HepG2 (cell line): ENCODE measurements at regions not wholly inside any gene's neighbourhood (a gene's known extent, or its start where the extent isn't known, plus 50 kb on each side); places are given as distances from the start of the nearest gene placed in this dataset.

ENCODE experiments used
- ATAC-seq: fragments of 200-7000 bp; cut with Tn5 transposase; 3 replicates; pipeline ENCODE4 v1.9.1; 2020; ENCODE audit warnings: mild to moderate bottlenecking, moderate library complexity
- BruUV-seq: library from RNA; stranded (reverse); fragments of 400-500 nt; replicated peaks from 2 replicates; lab custom pipeline; 2021; lab: Mats Ljungman, UMichigan
- CTCF ChIA-PET: fragments of 300-600 bp; formaldehyde crosslinking; extraction: SDS; loops from one replicate; lab custom pipeline; 2021; ENCODE audit warnings: low total read pairs, inconsistent platforms, low intra/inter-chr PET ratio; lab: Yijun Ruan, JAX
- POLR2A ChIA-PET: fragments of 350-600 bp; sonication (Branson Sonifier 250); formaldehyde crosslinking; loops from one replicate; lab custom pipeline; 2020; ENCODE audit warnings: antibody characterized with exemption, inconsistent platforms; lab: Yijun Ruan, JAX
- DNase-seq: peaks from one replicate; pipeline ENCODE4 v3.0.0-alpha.2; 2015; ENCODE audit warnings: low spot score
- FAIRE-seq: peaks from 3 replicates; lab custom pipeline; 2011; peaks lifted over from hg19 to GRCh38; lab: Jason Lieb, UNC
- H2AFZ ChIP-seq: one replicate; pipeline ENCODE4 v1.6.1; 2011; ENCODE audit warnings: low read length, inconsistent platforms
- H3K27ac ChIP-seq: fragments of 300-600 bp; 3 replicates; pipeline ENCODE4 v1.8.0; 2011; ENCODE audit warnings: mixed run types, mild to moderate bottlenecking, mixed read lengths, low read length, inconsistent platforms; ENCODE audit not compliant: insufficient read depth; ENCODE audit errors: extremely low read length
- H3K27me3 ChIP-seq, 2 experiments: fragments of 200-600 bp in 1 of 2; 2 replicates in 1 of 2; 3 replicates in 1 of 2; pipeline versions ENCODE4 v1.6.0 to v1.8.0; 2011; ENCODE audit warnings: low read length in 2 of 2, mild to moderate bottlenecking in 2 of 2, moderate library complexity in 2 of 2, inconsistent platforms in 1 of 2; ENCODE audit not compliant: insufficient read depth in 2 of 2, control insufficient read depth in 1 of 2
- H3K36me3 ChIP-seq, 2 experiments: fragments of 200-600 bp in 1 of 2; replicated peaks in 1 of 2; 2 replicates in 1 of 2; 3 replicates in 1 of 2; pipeline versions ENCODE4 v1.5.1 to v1.8.0; 2011; ENCODE audit warnings: low read length in 2 of 2, inconsistent platforms in 1 of 2; ENCODE audit not compliant: insufficient read depth in 2 of 2, control insufficient read depth in 1 of 2
- H3K4me1 ChIP-seq: 2 replicates; pipeline ENCODE4 v1.5.1; 2012; ENCODE audit warnings: low read length, inconsistent platforms; ENCODE audit not compliant: insufficient read depth
- H3K4me2 ChIP-seq: 2 replicates; pipeline ENCODE4 v1.6.0; 2011; ENCODE audit warnings: low read depth, low read length, inconsistent platforms
- H3K4me3 ChIP-seq, 3 experiments: fragments of 200-600 bp in 1 of 3; sonication (generic), shearing (Covaris generic) in 1 of 3; replicated peaks in 1 of 3; 2 replicates each; pipeline ENCODE4 v1.5.1; 2011 to 2016; ENCODE audit warnings: low read length in 3 of 3, inconsistent platforms in 2 of 3, low read depth in 2 of 3, mild to moderate bottlenecking in 2 of 3, control low read depth in 1 of 3, mixed read lengths in 1 of 3; ENCODE audit not compliant: insufficient read depth in 1 of 3
- H3K79me2 ChIP-seq: one replicate; pipeline ENCODE4 v1.6.1; 2011; ENCODE audit warnings: low read length, inconsistent platforms; ENCODE audit not compliant: insufficient read depth
- H3K9ac ChIP-seq: 2 replicates; pipeline ENCODE4 v1.6.0; 2011; ENCODE audit warnings: mild to moderate bottlenecking, low read depth, low read length, inconsistent platforms; ENCODE audit not compliant: insufficient read depth
- H3K9me3 ChIP-seq: 2 replicates; pipeline ENCODE4 v1.5.1; 2012; ENCODE audit warnings: mild to moderate bottlenecking, low read length
- H4K20me1 ChIP-seq: 2 replicates; pipeline ENCODE4 v1.6.0; 2011; ENCODE audit warnings: inconsistent platforms, mild to moderate bottlenecking, low read length, moderate library complexity; ENCODE audit not compliant: insufficient read depth
- GFI1 ChIP-seq: sonication (generic); formaldehyde crosslinking; IDR thresholded peaks from 2 replicates; pipeline ENCODE4 v1.5.0; 2020; ENCODE audit warnings: missing genetic modification reagents, mild to moderate bottlenecking, borderline replicate concordance
- HNRNPK ChIP-seq: fragments of 200-400 bp; formaldehyde crosslinking; IDR thresholded peaks from 2 replicates; pipeline ENCODE4 v1.6.1; 2018; ENCODE audit warnings: low read length, low read depth, moderate library complexity, mild to moderate bottlenecking; ENCODE audit not compliant: poor library complexity, severe bottlenecking
- KDM5B ChIP-seq: sonication (generic); formaldehyde crosslinking; IDR thresholded peaks from 2 replicates; pipeline ENCODE4 v1.4.0; 2020; ENCODE audit warnings: missing genetic modification reagents, mild to moderate bottlenecking, borderline replicate concordance
- MIER3 ChIP-seq: IDR thresholded peaks from 2 replicates; pipeline ENCODE4 v1.6.1; 2016; ENCODE audit warnings: missing compliant biosample characterization, borderline replicate concordance
- SALL1 ChIP-seq: sonication (generic); formaldehyde crosslinking; IDR thresholded peaks from 2 replicates; pipeline ENCODE4 v1.8.0; 2022; ENCODE audit warnings: mild to moderate bottlenecking, missing genetic modification reagents
- SOX6 ChIP-seq, 2 experiments: fragments of 450-650 bp in 1 of 2; sonication (generic) in 1 of 2; formaldehyde crosslinking in 1 of 2; IDR thresholded peaks; 2 replicates each; pipeline versions ENCODE4 v1.4.0 to v1.6.1; 2017 to 2020; ENCODE audit warnings: antibody characterized with exemption in 1 of 2, mild to moderate bottlenecking in 1 of 2, missing genetic modification reagents in 1 of 2
- TCF7L2 ChIP-seq: IDR thresholded peaks from 2 replicates; pipeline ENCODE4 v1.6.1; 2011; ENCODE audit warnings: mild to moderate bottlenecking, low read depth, low read length, moderate library complexity
- TOE1 ChIP-seq: sonication (generic); formaldehyde crosslinking; IDR thresholded peaks from 2 replicates; pipeline ENCODE4 v1.4.0; 2020; ENCODE audit warnings: mild to moderate bottlenecking, missing genetic modification reagents
- ZNF34 ChIP-seq: sonication (generic); formaldehyde crosslinking; IDR thresholded peaks from 2 replicates; pipeline ENCODE4 v1.4.0; 2020; ENCODE audit warnings: mild to moderate bottlenecking, missing genetic modification reagents, borderline replicate concordance
- ZNF354B ChIP-seq: sonication (generic); formaldehyde crosslinking; IDR thresholded peaks from 2 replicates; pipeline ENCODE4 v1.8.0; 2022; ENCODE audit warnings: mild to moderate bottlenecking, missing genetic modification reagents
- ZNF572 ChIP-seq: sonication (generic); formaldehyde crosslinking; IDR thresholded peaks from 2 replicates; pipeline ENCODE4 v1.5.1; 2020; ENCODE audit warnings: mild to moderate bottlenecking, missing genetic modification reagents
- WGBS: methylation state at CpG from one replicate; pipeline ENCODE4 v1.1.6; 2017; ENCODE audit warnings: low lambda C conversion rate; 5-methylcytosine and 5-hydroxymethylcytosine counted together
- in situ Hi-C: cut with HindIII; loops from 2 replicates; pipeline ENCODE4 v1.10.0; 2017; ENCODE audit warnings: low pct_unique_long_range_greater_than_20kb; ENCODE audit not compliant: extremely low pct_ligation_motif_present
- intact Hi-C: fragments of 100-400 bp; cut with micrococcal nuclease; formaldehyde crosslinking; loops from one replicate; pipeline ENCODE4 v1.10.0; 2022; ENCODE audit not compliant: unreplicated experiment
- TF ChIP-seq, protein P1 (sequence below), 2 experiments: sonication (generic) in 1 of 2; formaldehyde crosslinking in 1 of 2; IDR thresholded peaks; 2 replicates each; pipeline versions ENCODE4 v1.4.0 to v1.6.1; 2016 to 2020; ENCODE audit warnings: borderline replicate concordance in 1 of 2, low read depth in 1 of 2, mild to moderate bottlenecking in 1 of 2, missing genetic modification reagents in 1 of 2
- TF ChIP-seq, protein P2 (sequence below): IDR thresholded peaks from 2 replicates; pipeline ENCODE4 v1.6.1; 2016; ENCODE audit warnings: control low read depth
- TF ChIP-seq, protein P3 (sequence below): IDR thresholded peaks from 2 replicates; pipeline ENCODE4 v1.6.1; 2016; ENCODE audit warnings: missing genetic modification reagents, missing compliant biosample characterization
- TF ChIP-seq, protein P4 (sequence below): sonication (generic); formaldehyde crosslinking; IDR thresholded peaks from 2 replicates; pipeline ENCODE4 v1.8.0; 2022; ENCODE audit warnings: mild to moderate bottlenecking, missing genetic modification reagents, borderline replicate concordance
- TF ChIP-seq, protein P5 (sequence below): sonication (generic); formaldehyde crosslinking; IDR thresholded peaks from 2 replicates; pipeline ENCODE4 v1.8.0; 2022; ENCODE audit warnings: missing genetic modification reagents, mild to moderate bottlenecking, borderline replicate concordance

DNA sequence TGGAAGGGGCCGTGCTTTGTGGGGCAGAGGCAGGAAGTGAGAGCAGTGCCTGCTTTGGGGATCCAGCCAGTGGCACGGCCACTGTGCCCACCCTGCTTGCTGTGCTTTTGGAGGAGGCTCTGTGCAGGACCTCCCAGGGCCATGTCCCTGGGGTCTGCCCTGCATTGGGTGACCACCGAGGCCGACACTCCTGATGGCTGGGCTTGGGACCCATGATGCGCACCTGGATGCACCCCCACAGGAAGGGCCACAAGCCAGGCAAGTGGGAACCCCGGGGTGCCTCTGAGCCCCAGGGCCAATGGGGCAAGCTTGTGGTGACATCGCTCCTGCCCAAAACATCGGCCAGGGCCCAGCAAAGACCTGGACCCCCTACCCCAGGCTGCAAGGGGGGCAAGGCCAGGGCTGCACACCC lies 738.6 kb upstream of the GJE1 start:
- Histone ChIP-seq H3K36me3 (no peaks in the 10 kb centered on the region), H3K4me1 (no peaks in the 10 kb centered on the region), H3K9ac (no peak overlapping the region), H3K9me3 (no peaks in the 10 kb centered on the region), H3K4me3 (peak overlapping the region; percentile 11 to 66 (median 31); a peak in 4 of 6 replicates), H3K4me2 (peak overlapping the region; percentile 71), H3K79me2 (no peaks in the 10 kb centered on the region), H4K20me1 (no peaks in the 10 kb centered on the region), H2AFZ (no peak overlapping the region), H3K27ac (no peak overlapping the region), H3K27me3 (no peaks in the 10 kb centered on the region; a peak in 1 of 5 replicates)
- in situ Hi-C loops, result no loop called here
- ChIA-PET POLR2A (no interaction called here), CTCF (no interaction called here)
- WGBS, result 21% methylated on average over 3 of the region's 8 CpGs
- ATAC-seq, result peak; percentile 38
- no peak for FAIRE-seq
- no peak for DNase-seq
- intact Hi-C loops, result no loop called here
- BruUV-seq, result no TSS peak
- TF ChIP-seq TOE1 (CRISPR knock-in tag), result no peak
- TF ChIP-seq GFI1 (CRISPR knock-in tag), result no peak
- TF ChIP-seq, protein P1, sequence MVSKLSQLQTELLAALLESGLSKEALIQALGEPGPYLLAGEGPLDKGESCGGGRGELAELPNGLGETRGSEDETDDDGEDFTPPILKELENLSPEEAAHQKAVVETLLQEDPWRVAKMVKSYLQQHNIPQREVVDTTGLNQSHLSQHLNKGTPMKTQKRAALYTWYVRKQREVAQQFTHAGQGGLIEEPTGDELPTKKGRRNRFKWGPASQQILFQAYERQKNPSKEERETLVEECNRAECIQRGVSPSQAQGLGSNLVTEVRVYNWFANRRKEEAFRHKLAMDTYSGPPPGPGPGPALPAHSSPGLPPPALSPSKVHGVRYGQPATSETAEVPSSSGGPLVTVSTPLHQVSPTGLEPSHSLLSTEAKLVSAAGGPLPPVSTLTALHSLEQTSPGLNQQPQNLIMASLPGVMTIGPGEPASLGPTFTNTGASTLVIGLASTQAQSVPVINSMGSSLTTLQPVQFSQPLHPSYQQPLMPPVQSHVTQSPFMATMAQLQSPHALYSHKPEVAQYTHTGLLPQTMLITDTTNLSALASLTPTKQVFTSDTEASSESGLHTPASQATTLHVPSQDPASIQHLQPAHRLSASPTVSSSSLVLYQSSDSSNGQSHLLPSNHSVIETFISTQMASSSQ (IDR thresholded peaks at IDR 0.05; ENCODE audit: low read depth), result no peak
- TF ChIP-seq, protein P1 (CRISPR knock-in tag; IDR thresholded peaks at IDR 0.05; ENCODE audit: borderline replicate concordance), result 0 out of 2 replicates have a peak, but pooled peaks have one; percentile 3
- TF ChIP-seq, protein P2, sequence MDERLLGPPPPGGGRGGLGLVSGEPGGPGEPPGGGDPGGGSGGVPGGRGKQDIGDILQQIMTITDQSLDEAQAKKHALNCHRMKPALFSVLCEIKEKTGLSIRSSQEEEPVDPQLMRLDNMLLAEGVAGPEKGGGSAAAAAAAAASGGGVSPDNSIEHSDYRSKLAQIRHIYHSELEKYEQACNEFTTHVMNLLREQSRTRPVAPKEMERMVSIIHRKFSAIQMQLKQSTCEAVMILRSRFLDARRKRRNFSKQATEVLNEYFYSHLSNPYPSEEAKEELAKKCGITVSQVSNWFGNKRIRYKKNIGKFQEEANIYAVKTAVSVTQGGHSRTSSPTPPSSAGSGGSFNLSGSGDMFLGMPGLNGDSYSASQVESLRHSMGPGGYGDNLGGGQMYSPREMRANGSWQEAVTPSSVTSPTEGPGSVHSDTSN (CRISPR knock-in tag), result no peak
- no peak for TF ChIP-seq ZNF354B (CRISPR knock-in tag)
- TF ChIP-seq, protein P3, sequence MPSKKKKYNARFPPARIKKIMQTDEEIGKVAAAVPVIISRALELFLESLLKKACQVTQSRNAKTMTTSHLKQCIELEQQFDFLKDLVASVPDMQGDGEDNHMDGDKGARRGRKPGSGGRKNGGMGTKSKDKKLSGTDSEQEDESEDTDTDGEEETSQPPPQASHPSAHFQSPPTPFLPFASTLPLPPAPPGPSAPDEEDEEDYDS, result no peak
- no peak for TF ChIP-seq SALL1 (CRISPR knock-in tag)
- TF ChIP-seq SOX6 (IDR thresholded peaks at IDR 0.05), result no peak
- no peak for TF ChIP-seq SOX6 (CRISPR knock-in tag; IDR thresholded peaks at IDR 0.05)
- no peak for TF ChIP-seq TCF7L2
- 0 out of 2 replicates have a peak, but pooled peaks have one; percentile 25 for TF ChIP-seq ZNF34 (CRISPR knock-in tag)
- TF ChIP-seq, protein P4, sequence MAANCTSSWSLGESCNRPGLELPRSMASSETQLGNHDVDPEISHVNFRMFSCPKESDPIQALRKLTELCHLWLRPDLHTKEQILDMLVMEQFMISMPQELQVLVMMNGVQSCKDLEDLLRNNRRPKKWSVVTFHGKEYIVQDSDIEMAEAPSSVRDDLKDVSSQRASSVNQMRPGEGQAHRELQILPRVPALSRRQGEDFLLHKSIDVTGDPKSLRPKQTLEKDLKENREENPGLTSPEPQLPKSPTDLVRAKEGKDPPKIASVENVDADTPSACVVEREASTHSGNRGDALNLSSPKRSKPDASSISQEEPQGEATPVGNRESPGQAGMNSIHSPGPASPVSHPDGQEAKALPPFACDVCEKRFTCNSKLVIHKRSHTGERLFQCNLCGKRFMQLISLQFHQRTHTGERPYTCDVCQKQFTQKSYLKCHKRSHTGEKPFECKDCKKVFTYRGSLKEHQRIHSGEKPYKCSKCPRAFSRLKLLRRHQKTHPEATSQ, result no peak
- no peak for TF ChIP-seq HNRNPK
- TF ChIP-seq KDM5B, result 0 out of 2 replicates have a peak, but pooled peaks have one; percentile 5
- TF ChIP-seq ZNF572, result 0 out of 2 replicates have a peak, but pooled peaks have one; percentile 52
- no peak for TF ChIP-seq MIER3
- TF ChIP-seq, protein P5, sequence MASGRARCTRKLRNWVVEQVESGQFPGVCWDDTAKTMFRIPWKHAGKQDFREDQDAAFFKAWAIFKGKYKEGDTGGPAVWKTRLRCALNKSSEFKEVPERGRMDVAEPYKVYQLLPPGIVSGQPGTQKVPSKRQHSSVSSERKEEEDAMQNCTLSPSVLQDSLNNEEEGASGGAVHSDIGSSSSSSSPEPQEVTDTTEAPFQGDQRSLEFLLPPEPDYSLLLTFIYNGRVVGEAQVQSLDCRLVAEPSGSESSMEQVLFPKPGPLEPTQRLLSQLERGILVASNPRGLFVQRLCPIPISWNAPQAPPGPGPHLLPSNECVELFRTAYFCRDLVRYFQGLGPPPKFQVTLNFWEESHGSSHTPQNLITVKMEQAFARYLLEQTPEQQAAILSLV (CRISPR knock-in tag), result peak; percentile 0; the same call in 1 of the 2 replicates
